Liver (tissue), 3 donors: ENCODE measurements at regions not wholly inside any gene's neighbourhood (a gene's known extent, or its start where the extent isn't known, plus 50 kb on each side); places are given as distances from the start of the nearest gene placed in this dataset.
"Not testable (repeated sequence)": the region's sequence is repeated elsewhere in the genome, so short reads cannot be mapped to it uniquely, and the experiment has no call there.

Experiments
- ATF3 ChIP-seq: IDR thresholded peaks from 2 replicates; pipeline ENCODE4 v1.6.1; 2016; ENCODE audit warnings: antibody characterized with exemption
- HNF4G ChIP-seq: IDR thresholded peaks from 2 replicates; pipeline ENCODE4 v1.6.1; 2016; ENCODE audit warnings: antibody characterized with exemption
- RAD21 ChIP-seq, 2 donors: IDR thresholded peaks; 2 replicates each; pipeline ENCODE4 v1.6.1; 2016; ENCODE audit warnings: antibody characterized with exemption in 2 of 2, mild to moderate bottlenecking in 2 of 2
- REST ChIP-seq: IDR thresholded peaks from 2 replicates; pipeline ENCODE4 v1.6.1; 2016; ENCODE audit warnings: antibody characterized with exemption, mild to moderate bottlenecking
- RXRA ChIP-seq, 2 donors: IDR thresholded peaks; 2 replicates each; pipeline ENCODE4 v1.6.1; 2017 to 2018; ENCODE audit warnings: antibody characterized with exemption in 2 of 2, mild to moderate bottlenecking in 1 of 2
- SP1 ChIP-seq: IDR thresholded peaks from 2 replicates; pipeline ENCODE4 v1.6.1; 2018; ENCODE audit warnings: antibody characterized with exemption, mild to moderate bottlenecking
- TAF1 ChIP-seq: conservative IDR thresholded peaks from 2 replicates; pipeline ENCODE4 v1.6.1; 2016; ENCODE audit warnings: antibody characterized with exemption, mild to moderate bottlenecking
- YY1 ChIP-seq: IDR thresholded peaks from 2 replicates; pipeline ENCODE4 v1.6.1; 2016; ENCODE audit warnings: antibody characterized with exemption, mild to moderate bottlenecking
- TF ChIP-seq, protein P1 (sequence below): fragments of 150-350 bp; IDR thresholded peaks from 2 replicates; pipeline ENCODE4 v1.5.1; 2017; ENCODE audit warnings: improper control_type of control experiment, low read depth, low read length; ENCODE audit not compliant: missing input control
- TF ChIP-seq, protein P2 (sequence below): IDR thresholded peaks from 2 replicates; pipeline ENCODE4 v1.6.1; 2016; ENCODE audit warnings: antibody characterized with exemption
- TF ChIP-seq, protein P3 (sequence below): IDR thresholded peaks from 2 replicates; pipeline ENCODE4 v1.6.1; 2016; ENCODE audit warnings: antibody characterized with exemption
- donor health status: healthy.
- donor health status: healthy.

GRCh38 chr3:33970180-33970579 lies 171.8 kb downstream of the PDCD6IP start:
- TF ChIP-seq, protein P1, sequence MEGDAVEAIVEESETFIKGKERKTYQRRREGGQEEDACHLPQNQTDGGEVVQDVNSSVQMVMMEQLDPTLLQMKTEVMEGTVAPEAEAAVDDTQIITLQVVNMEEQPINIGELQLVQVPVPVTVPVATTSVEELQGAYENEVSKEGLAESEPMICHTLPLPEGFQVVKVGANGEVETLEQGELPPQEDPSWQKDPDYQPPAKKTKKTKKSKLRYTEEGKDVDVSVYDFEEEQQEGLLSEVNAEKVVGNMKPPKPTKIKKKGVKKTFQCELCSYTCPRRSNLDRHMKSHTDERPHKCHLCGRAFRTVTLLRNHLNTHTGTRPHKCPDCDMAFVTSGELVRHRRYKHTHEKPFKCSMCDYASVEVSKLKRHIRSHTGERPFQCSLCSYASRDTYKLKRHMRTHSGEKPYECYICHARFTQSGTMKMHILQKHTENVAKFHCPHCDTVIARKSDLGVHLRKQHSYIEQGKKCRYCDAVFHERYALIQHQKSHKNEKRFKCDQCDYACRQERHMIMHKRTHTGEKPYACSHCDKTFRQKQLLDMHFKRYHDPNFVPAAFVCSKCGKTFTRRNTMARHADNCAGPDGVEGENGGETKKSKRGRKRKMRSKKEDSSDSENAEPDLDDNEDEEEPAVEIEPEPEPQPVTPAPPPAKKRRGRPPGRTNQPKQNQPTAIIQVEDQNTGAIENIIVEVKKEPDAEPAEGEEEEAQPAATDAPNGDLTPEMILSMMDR: not testable (repeated sequence)
- not testable (repeated sequence) for TF ChIP-seq TAF1; YY1; ATF3; REST; RAD21 (IDR thresholded peaks at IDR 0.05); SP1; HNF4G; RXRA (IDR thresholded peaks at IDR 0.05)
- TF ChIP-seq, protein P2, sequence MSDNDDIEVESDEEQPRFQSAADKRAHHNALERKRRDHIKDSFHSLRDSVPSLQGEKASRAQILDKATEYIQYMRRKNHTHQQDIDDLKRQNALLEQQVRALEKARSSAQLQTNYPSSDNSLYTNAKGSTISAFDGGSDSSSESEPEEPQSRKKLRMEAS: not testable (repeated sequence)
- TF ChIP-seq, protein P3, sequence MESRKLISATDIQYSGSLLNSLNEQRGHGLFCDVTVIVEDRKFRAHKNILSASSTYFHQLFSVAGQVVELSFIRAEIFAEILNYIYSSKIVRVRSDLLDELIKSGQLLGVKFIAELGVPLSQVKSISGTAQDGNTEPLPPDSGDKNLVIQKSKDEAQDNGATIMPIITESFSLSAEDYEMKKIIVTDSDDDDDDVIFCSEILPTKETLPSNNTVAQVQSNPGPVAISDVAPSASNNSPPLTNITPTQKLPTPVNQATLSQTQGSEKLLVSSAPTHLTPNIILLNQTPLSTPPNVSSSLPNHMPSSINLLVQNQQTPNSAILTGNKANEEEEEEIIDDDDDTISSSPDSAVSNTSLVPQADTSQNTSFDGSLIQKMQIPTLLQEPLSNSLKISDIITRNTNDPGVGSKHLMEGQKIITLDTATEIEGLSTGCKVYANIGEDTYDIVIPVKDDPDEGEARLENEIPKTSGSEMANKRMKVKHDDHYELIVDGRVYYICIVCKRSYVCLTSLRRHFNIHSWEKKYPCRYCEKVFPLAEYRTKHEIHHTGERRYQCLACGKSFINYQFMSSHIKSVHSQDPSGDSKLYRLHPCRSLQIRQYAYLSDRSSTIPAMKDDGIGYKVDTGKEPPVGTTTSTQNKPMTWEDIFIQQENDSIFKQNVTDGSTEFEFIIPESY: not testable (repeated sequence)
